HFF-Myc (cell line): ENCODE measurements at regions not wholly inside any gene's neighbourhood (a gene's known extent, or its start where the extent isn't known, plus 50 kb on each side); places are given as distances from the start of the nearest gene placed in this dataset.
"Not testable (repeated sequence)": the region's sequence is repeated elsewhere in the genome, so short reads cannot be mapped to it uniquely, and the experiment has no call there.

Experiments
- DNase-seq: peaks from one replicate; pipeline ENCODE4 v3.0.0-alpha.2; 2011; ENCODE audit warnings: low read depth; ENCODE audit errors: extremely low read depth
- H3K4me3 ChIP-seq: replicated peaks from 2 replicates; pipeline ENCODE4 v1.5.1; 2011; ENCODE audit warnings: low read depth, mild to moderate bottlenecking, control low read depth, low read length
- CTCF ChIP-seq: IDR thresholded peaks from 2 replicates; pipeline ENCODE4 v1.5.1; 2012; ENCODE audit warnings: mild to moderate bottlenecking, low read depth, low read length, control low read depth; ENCODE audit errors: missing control alignments

GRCh38 chr2:186423481-186423880 is 62.6 kb upstream of the ZC3H15 start:
- DNase-seq, result no peak
- no peak for TF ChIP-seq CTCF

GRCh38 chr2:186424265-186424664 is 61.8 kb upstream of the ZC3H15 start:
- no peak overlapping the region for H3K4me3 ChIP-seq
- no peak for TF ChIP-seq CTCF
- no peak for DNase-seq

More at GRCh38 chr2:186423481-186423880, 62.6 kb upstream of the ZC3H15 start:
- H3K4me3 ChIP-seq, result no peak overlapping the region

- no peak overlapping the region for H3K4me3 ChIP-seq
- no peak for TF ChIP-seq CTCF
- no peak for DNase-seq
Observed at GRCh38 chr2:186425576-186425975, 60.5 kb upstream of the ZC3H15 start.

- no peak for TF ChIP-seq CTCF
- no peak for DNase-seq
Observed at GRCh38 chr2:186426153-186427016, 59.7 kb upstream of the ZC3H15 start.

GRCh38 chr2:186427017-186427350 is 59.1 kb upstream of the ZC3H15 start:
- not testable (repeated sequence) for H3K4me3 ChIP-seq, DNase-seq

More at GRCh38 chr2:186426153-186427016, 59.7 kb upstream of the ZC3H15 start:
- no peak overlapping the region for H3K4me3 ChIP-seq

GRCh38 chr2:186427970-186428369 is 58.1 kb upstream of the ZC3H15 start:
- no peak for DNase-seq
- no peak for TF ChIP-seq CTCF
- H3K4me3 ChIP-seq, result no peak overlapping the region

- DNase-seq, result no peak
- no peak overlapping the region for H3K4me3 ChIP-seq
- TF ChIP-seq CTCF, result no peak
Observed at GRCh38 chr2:186429104-186429503, 57.0 kb upstream of the ZC3H15 start.
